Upper lobe of left lung (tissue), 6 donors: ENCODE measurements at regions not wholly inside any gene's neighbourhood (a gene's known extent, or its start where the extent isn't known, plus 50 kb on each side); places are given as distances from the start of the nearest gene placed in this dataset.

ENCODE experiments used
- ATAC-seq, 2 donors: fragments of 200-7000 bp; cut with Tn5 transposase; one replicate each; pipeline ENCODE4 v1.9.1; 2022; ENCODE audit warnings: mild to moderate bottlenecking in 2 of 2, moderate library complexity in 2 of 2; ENCODE audit not compliant: low FRiP score in 2 of 2
- DNase-seq, 2 donors: peaks; one replicate each; pipeline ENCODE4 v3.0.0-alpha.2; 2019 to 2020
- H3K27ac ChIP-seq, 4 donors: fragments of 200-600 bp; sonication (generic); one replicate each; pipeline ENCODE4 v1.5.1; 2016 to 2019
- H3K27me3 ChIP-seq, 4 donors: fragments of 200-600 bp; sonication (generic); one replicate each; pipeline ENCODE4 v1.5.1; 2017 to 2019
- H3K36me3 ChIP-seq, 4 donors: fragments of 200-600 bp; sonication (generic); one replicate each; pipeline ENCODE4 v1.5.1; 2016 to 2019
- H3K4me1 ChIP-seq, 4 donors: fragments of 200-600 bp; sonication (generic); one replicate each; pipeline ENCODE4 v1.5.1; 2018 to 2019
- H3K4me3 ChIP-seq, 4 donors: fragments of 200-600 bp; sonication (generic); one replicate each; pipeline ENCODE4 v1.5.1; 2017 to 2019; ENCODE audit warnings: mild to moderate bottlenecking in 2 of 4, moderate library complexity in 1 of 4
- H3K9me3 ChIP-seq, 4 donors: fragments of 200-600 bp; sonication (generic); one replicate each; pipeline ENCODE4 v1.5.1; 2018 to 2019
- CTCF ChIP-seq, 6 experiments: fragments of 450-650 bp in 4 of 6; fragments of 200-600 bp in 2 of 6; sonication (generic) in 2 of 6; IDR thresholded peaks; one replicate each; pipeline ENCODE4 v1.5.1; 2016 to 2019; ENCODE audit warnings: antibody characterized with exemption in 6 of 6
- EP300 ChIP-seq, 4 donors: sonication (generic); formaldehyde crosslinking; IDR thresholded peaks; one replicate each; pipeline ENCODE4 v1.5.1; 2017; ENCODE audit warnings: antibody characterized with exemption in 4 of 4, control low read depth in 2 of 4
- POLR2A ChIP-seq, 4 donors: fragments of 450-650 bp; IDR thresholded peaks; one replicate each; pipeline ENCODE4 v1.5.1; 2016 to 2017; ENCODE audit warnings: antibody characterized with exemption in 4 of 4, mild to moderate bottlenecking in 2 of 4
- POLR2AphosphoS5 ChIP-seq, 2 donors: sonication (generic); formaldehyde crosslinking; IDR thresholded peaks; one replicate each; pipeline ENCODE4 v1.5.1; 2017; ENCODE audit warnings: antibody characterized with exemption in 2 of 2
- WGBS, 2 donors: methylation state at CpG; one replicate each; pipeline ENCODE4 v1.1.5; 2017 to 2018; 5-methylcytosine and 5-hydroxymethylcytosine counted together
- donor health status: DM: no; HTN: no; CAD: no; lungs with moderate emphysema.
- donor health status: DM: no; HTN: yes; CAD: no; lungs with severe emphysema.

GRCh38 chr2:7982054-7982453 is 699.8 kb upstream of the ID2 start:
- DNase-seq (no peak), ATAC-seq (no peak)
- 87 to 97% methylated on average over 1 of the region's 1 CpG for WGBS, 2 donors
- Histone ChIP-seq H3K4me1 (no peaks in the 10 kb centered on the region), H3K9me3 (peaks cover 0 to 8% (median 0%) of the 10 kb centered on the region in 4 donors), H3K27ac (no peak overlapping the region), H3K4me3 (no peak overlapping the region), H3K27me3 (no peaks in the 10 kb centered on the region), H3K36me3 (no peaks in the 10 kb centered on the region)
- TF ChIP-seq CTCF (IDR thresholded peaks at IDR 0.05) (no peak), POLR2A (IDR thresholded peaks at IDR 0.05) (no peak), EP300 (IDR thresholded peaks at IDR 0.05) (no peak), POLR2AphosphoS5 (IDR thresholded peaks at IDR 0.05) (no peak)

GRCh38 chr2:7983451-7983850 is 698.4 kb upstream of the ID2 start:
- ATAC-seq = no peak
- Histone ChIP-seq H3K27me3 (no peaks in the 10 kb centered on the region), H3K27ac (no peak overlapping the region), H3K4me3 (no peak overlapping the region), H3K9me3 (peaks cover 0 to 8% (median 0%) of the 10 kb centered on the region in 4 donors), H3K4me1 (no peaks in the 10 kb centered on the region), H3K36me3 (no peaks in the 10 kb centered on the region)
- TF ChIP-seq POLR2A (IDR thresholded peaks at IDR 0.05) (no peak), EP300 (IDR thresholded peaks at IDR 0.05) (no peak), CTCF (IDR thresholded peaks at IDR 0.05) (no peak), POLR2AphosphoS5 (IDR thresholded peaks at IDR 0.05) (no peak)
- 83 to 91% methylated on average over 4 of the region's 4 CpGs for WGBS, 2 donors
- no peak for DNase-seq

- WGBS, 2 donors = 91 to 98% methylated on average over 2 of the region's 2 CpGs
- Histone ChIP-seq H3K27me3 (no peaks in the 10 kb centered on the region), H3K4me3 (no peak overlapping the region), H3K4me1 (no peaks in the 10 kb centered on the region), H3K9me3 (peaks cover 0 to 8% (median 0%) of the 10 kb centered on the region in 4 donors), H3K27ac (no peak overlapping the region), H3K36me3 (no peaks in the 10 kb centered on the region)
- TF ChIP-seq POLR2A (IDR thresholded peaks at IDR 0.05) (no peak), CTCF (IDR thresholded peaks at IDR 0.05) (no peak), EP300 (IDR thresholded peaks at IDR 0.05) (no peak), POLR2AphosphoS5 (IDR thresholded peaks at IDR 0.05) (no peak)
- no peak for ATAC-seq
- no peak for DNase-seq
Measured at GRCh38 chr2:7983912-7984311, 697.9 kb upstream of the ID2 start.

- no peak overlapping the region for H3K27ac ChIP-seq
- WGBS, 2 donors = 58 to 61% methylated on average over 9 of the region's 9 CpGs
- H3K27me3 ChIP-seq = no peaks in the 10 kb centered on the region
- H3K9me3 ChIP-seq = peaks cover 0 to 8% (median 0%) of the 10 kb centered on the region in 4 donors
- no peak overlapping the region for H3K4me3 ChIP-seq
- no peak for TF ChIP-seq EP300 (IDR thresholded peaks at IDR 0.05)
- no peak for TF ChIP-seq POLR2A (IDR thresholded peaks at IDR 0.05)
- no peak for TF ChIP-seq CTCF (IDR thresholded peaks at IDR 0.05)
- no peak for TF ChIP-seq POLR2AphosphoS5 (IDR thresholded peaks at IDR 0.05)
- ATAC-seq (no peak), DNase-seq (no peak)
- no peaks in the 10 kb centered on the region for H3K36me3 ChIP-seq
- H3K4me1 ChIP-seq = no peaks in the 10 kb centered on the region
Measured at GRCh38 chr2:7984693-7985353, 697.0 kb upstream of the ID2 start.

- H3K27me3 ChIP-seq = no peaks in the 10 kb centered on the region
- no peak for ATAC-seq
- H3K36me3 ChIP-seq = no peaks in the 10 kb centered on the region
- peaks cover 0 to 8% (median 0%) of the 10 kb centered on the region in 4 donors for H3K9me3 ChIP-seq
- no peak for TF ChIP-seq POLR2AphosphoS5 (IDR thresholded peaks at IDR 0.05)
- TF ChIP-seq CTCF (IDR thresholded peaks at IDR 0.05) = no peak
- no peak for TF ChIP-seq POLR2A (IDR thresholded peaks at IDR 0.05)
- TF ChIP-seq EP300 (IDR thresholded peaks at IDR 0.05) = no peak
- no peak for DNase-seq
- no peak overlapping the region for H3K27ac ChIP-seq
- H3K4me1 ChIP-seq = no peaks in the 10 kb centered on the region
- WGBS, 2 donors = 81 to 96% methylated on average over 3 of the region's 3 CpGs
- H3K4me3 ChIP-seq = no peak overlapping the region
Measured at GRCh38 chr2:7986431-7986830, 695.4 kb upstream of the ID2 start.
